NCI-H510A (cell line): ENCODE measurements at regions not wholly inside any gene's neighbourhood (a gene's known extent, or its start where the extent isn't known, plus 50 kb on each side); places are given as distances from the start of the nearest gene placed in this dataset.
"Not testable (repeated sequence)": the region's sequence is repeated elsewhere in the genome, so short reads cannot be mapped to it uniquely, and the experiment has no call there.

Experiments used
- DNase-seq: peaks from one replicate; lab custom pipeline; 2025; lab: John Stamatoyannopoulos, UW

- DNase-seq = no peak
Observed at GRCh38 chr3:170651260-170651845, 65.5 kb upstream of the SLC7A14 start.

DNA sequence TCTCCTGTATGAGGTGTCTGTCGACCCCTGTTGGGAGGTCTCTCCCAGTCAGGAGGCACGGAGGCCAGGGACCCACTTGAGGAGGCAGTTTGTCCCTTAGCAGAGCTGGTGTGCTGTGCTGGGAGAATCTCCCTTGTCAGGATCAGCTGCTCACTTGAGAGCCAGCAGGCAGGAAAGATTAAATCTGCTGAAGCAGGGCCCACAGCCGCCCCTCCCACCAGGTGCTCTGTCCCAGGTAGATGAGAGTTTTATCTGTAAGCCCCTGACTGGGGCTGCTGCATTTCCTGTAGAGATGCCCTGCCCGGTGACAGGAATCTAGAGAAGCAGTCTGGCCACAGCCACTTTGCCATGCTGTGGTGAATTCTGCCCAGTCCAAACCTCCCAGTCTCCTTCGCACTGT, 64.7 kb upstream of the SLC7A14 start:
- not testable (repeated sequence) for DNase-seq

GRCh38 chr3:170644711-170645110, 58.8 kb upstream of the SLC7A14 start:
- DNase-seq = no peak

- no peak for DNase-seq
Observed at GRCh38 chr3:170643831-170644230, 58.0 kb upstream of the SLC7A14 start.

DNA sequence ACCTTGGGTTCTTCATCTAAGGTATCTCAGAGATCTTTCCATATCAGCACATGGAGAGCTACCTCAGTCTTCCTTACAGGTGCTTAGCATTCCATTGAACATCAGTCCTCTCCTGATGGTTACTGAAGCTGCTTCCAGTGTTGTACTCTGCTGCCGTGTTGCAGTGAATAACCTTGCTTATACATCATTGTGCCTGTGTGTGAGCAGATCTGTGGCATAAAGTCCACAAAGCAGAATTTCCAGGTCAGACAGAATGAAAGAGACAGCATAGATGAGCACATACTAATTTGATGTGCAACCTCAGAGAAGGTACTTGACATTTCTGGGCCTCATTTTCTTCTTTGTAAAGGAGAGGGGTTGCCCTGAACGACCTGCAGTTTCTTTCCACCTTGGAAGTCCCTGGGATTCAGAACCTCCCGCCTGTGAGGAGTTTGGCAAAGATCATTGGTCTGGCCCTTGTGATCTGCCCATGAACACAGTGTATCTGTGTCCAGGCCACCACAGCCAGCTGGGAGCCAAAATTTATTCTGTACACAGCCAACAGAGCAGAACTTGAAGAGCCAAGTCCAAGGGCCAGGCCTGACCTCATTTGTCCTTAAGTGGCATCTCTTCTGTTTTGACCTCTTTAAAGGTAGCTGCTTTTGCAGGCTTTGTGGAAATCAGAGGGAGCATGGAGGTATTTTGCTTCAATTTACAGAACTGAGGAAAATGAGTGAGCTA, 57.2 kb upstream of the SLC7A14 start:
- DNase-seq = no peak

DNA sequence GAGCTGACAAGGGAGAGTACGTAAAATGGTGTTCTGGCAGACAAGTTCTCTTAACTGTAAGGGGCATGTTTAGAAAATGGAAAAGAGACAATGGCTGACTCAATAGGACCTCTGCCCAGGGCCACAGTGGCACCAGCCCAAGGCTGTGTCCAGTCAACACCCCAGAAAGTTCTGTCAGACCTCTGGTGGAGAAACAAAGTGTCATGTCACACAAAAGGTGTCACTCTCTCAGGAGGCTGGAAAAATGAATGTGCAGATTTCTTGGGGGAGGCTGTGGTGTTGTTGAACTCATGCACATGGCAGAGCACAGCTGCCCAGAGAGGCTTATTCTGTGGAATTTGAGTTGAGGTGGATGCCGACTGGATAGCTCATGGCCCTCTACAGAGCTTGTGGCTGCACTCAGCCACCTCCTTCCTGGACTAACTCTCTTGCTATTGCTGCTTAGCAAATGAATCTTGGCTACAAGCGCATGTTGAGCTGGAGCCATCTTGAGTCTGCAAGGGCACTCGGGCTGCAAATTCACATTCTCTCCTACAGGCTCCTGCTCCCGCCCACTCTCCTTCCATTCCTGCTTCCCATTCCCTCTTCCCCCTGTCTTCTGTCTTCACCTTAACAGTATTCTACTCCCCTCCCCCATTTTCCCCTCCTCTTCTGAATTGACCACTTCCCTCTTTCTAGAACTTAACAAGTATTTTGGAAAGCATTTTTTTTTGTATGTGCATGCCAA, 55.8 kb upstream of the SLC7A14 start:
- DNase-seq = no peak

DNA sequence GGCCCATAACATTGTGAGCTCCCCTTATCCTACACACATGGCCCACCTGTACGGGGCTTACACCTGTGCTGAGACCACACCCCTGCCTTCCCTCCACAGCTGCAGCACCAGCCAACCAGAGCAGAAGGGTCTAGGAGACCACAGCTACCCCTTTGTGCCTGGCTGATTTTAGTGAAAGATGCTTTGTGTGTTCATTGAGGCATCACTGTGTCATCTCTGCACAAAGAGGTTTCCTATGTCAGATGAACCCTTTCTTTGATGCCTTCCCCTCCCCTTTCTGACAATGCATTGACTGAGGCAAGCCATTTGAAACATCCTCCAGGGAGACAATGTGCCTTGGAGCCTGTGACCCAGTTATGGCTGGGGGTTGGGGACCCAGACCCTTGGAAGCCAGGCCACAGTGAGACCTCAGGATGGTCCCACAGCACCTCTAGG, 54.9 kb upstream of the SLC7A14 start:
- no peak for DNase-seq

GRCh38 chr3:170638988-170639387, 53.1 kb upstream of the SLC7A14 start:
- no peak for DNase-seq

DNA sequence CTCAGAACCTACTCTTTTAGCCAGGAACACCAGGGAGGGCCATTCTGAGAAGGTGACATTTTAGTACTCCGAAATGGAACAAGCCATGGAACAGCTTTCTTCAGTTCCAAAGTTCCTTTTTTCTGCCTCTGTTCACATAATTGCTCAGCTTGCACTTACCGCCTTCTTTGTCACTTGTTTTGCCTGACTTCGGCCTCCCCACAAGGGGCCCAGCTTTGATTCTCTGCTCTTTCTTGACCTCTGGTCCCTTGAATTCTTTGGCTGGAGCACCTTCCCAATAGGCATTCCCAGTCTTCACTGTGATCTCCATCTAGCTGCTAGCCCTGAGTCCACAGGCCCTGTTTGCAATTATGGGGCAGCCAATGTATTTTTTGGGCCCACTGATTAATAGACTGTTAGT, 51.4 kb upstream of the SLC7A14 start:
- no peak for DNase-seq

GRCh38 chr3:170636400-170636973, 50.6 kb upstream of the SLC7A14 start:
- DNase-seq = no peak
